Lower leg skin (tissue), 4 donors: ENCODE measurements at regions not wholly inside any gene's neighbourhood (a gene's known extent, or its start where the extent isn't known, plus 50 kb on each side); places are given as distances from the start of the nearest gene placed in this dataset.

Experiments used
- DNase-seq, 2 donors: peaks; one replicate each; pipeline ENCODE4 v3.0.0-alpha.2; 2019; ENCODE audit warnings: low spot score in 2 of 2
- H3K4me3 ChIP-seq: fragments of 200-600 bp; sonication (generic); 2 replicates; pipeline ENCODE4 v1.5.1; 2017; ENCODE audit warnings: mild to moderate bottlenecking, low read depth; ENCODE audit not compliant: poor library complexity, severe bottlenecking
- CTCF ChIP-seq, 3 donors: fragments of 450-650 bp; IDR thresholded peaks; one replicate each; pipeline ENCODE4 v1.5.1; 2016; ENCODE audit warnings: antibody characterized with exemption in 3 of 3, mild to moderate bottlenecking in 3 of 3, moderate library complexity in 2 of 3
- POLR2A ChIP-seq, 2 donors: fragments of 450-650 bp; IDR thresholded peaks; one replicate each; pipeline ENCODE4 v1.6.1; 2016 to 2017; ENCODE audit warnings: antibody characterized with exemption in 2 of 2, mild to moderate bottlenecking in 1 of 2, moderate library complexity in 1 of 2
- WGBS, 2 donors: methylation state at CpG; one replicate each; pipeline ENCODE4 v1.1.5; 2018; 5-methylcytosine and 5-hydroxymethylcytosine counted together
- intact Hi-C: fragments of 100-400 bp; cut with DNase I; formaldehyde crosslinking; loops from one replicate; pipeline ENCODE4 v1.15.0; 2023; ENCODE audit warnings: low total_unique reads

- WGBS, 2 donors: 76 to 83% methylated on average over 3 of the region's 3 CpGs
Observed at GRCh38 chr14:26934151-26934550, 336.3 kb upstream of the NOVA1 start.

GRCh38 chr14:26935733-26936132 is 337.9 kb upstream of the NOVA1 start:
- WGBS, 2 donors: 81 to 83% methylated on average over 4 of the region's 4 CpGs
- no peak overlapping the region for H3K4me3 ChIP-seq
- DNase-seq: no peak
- intact Hi-C loops: no loop called here
- TF ChIP-seq CTCF (IDR thresholded peaks at IDR 0.05) (no peak), POLR2A (IDR thresholded peaks at IDR 0.05) (no peak)

More at GRCh38 chr14:26934151-26934550, 336.3 kb upstream of the NOVA1 start:
- intact Hi-C loops: no loop called here
- no peak for TF ChIP-seq CTCF (IDR thresholded peaks at IDR 0.05)
- no peak for TF ChIP-seq POLR2A (IDR thresholded peaks at IDR 0.05)
- DNase-seq: no peak
- H3K4me3 ChIP-seq: no peak overlapping the region

- no peak overlapping the region for H3K4me3 ChIP-seq
- intact Hi-C loops: no loop called here
- WGBS, 2 donors: 59 to 78% methylated on average over 1 of the region's 1 CpG
- TF ChIP-seq POLR2A (IDR thresholded peaks at IDR 0.05) (no peak), CTCF (IDR thresholded peaks at IDR 0.05) (no peak)
- no peak for DNase-seq
Observed at GRCh38 chr14:26938054-26938453, 340.2 kb upstream of the NOVA1 start.

GRCh38 chr14:26939755-26940154 is 341.9 kb upstream of the NOVA1 start:
- no peak overlapping the region for H3K4me3 ChIP-seq
- no peak for DNase-seq
- intact Hi-C loops: no loop called here
- TF ChIP-seq CTCF (IDR thresholded peaks at IDR 0.05) (no peak), POLR2A (IDR thresholded peaks at IDR 0.05) (no peak)
- WGBS, 2 donors: 83 to 87% methylated on average over 2 of the region's 2 CpGs

- intact Hi-C loops: no loop called here
- DNase-seq: no peak
- TF ChIP-seq CTCF (IDR thresholded peaks at IDR 0.05) (no peak), POLR2A (IDR thresholded peaks at IDR 0.05) (no peak)
- H3K4me3 ChIP-seq: no peak overlapping the region
- WGBS, 2 donors: 87 to 91% methylated on average over 2 of the region's 2 CpGs
Observed at GRCh38 chr14:26941521-26941920, 343.7 kb upstream of the NOVA1 start.

- no peak for TF ChIP-seq POLR2A (IDR thresholded peaks at IDR 0.05)
- no peak for TF ChIP-seq CTCF (IDR thresholded peaks at IDR 0.05)
Observed at GRCh38 chr14:26947265-26947664, 349.4 kb upstream of the NOVA1 start.

More at GRCh38 chr14:26947265-26947664, 349.4 kb upstream of the NOVA1 start:
- intact Hi-C loops: no loop called here
- H3K4me3 ChIP-seq: no peak overlapping the region
- 95 to 97% methylated on average over 1 of the region's 1 CpG for WGBS, 2 donors
- no peak for DNase-seq
